ENCODE measurements at regions not wholly inside any gene's neighbourhood (a gene's known extent, or its start where the extent isn't known, plus 50 kb on each side); places are given as distances from the start of the nearest gene placed in this dataset.

DNA sequence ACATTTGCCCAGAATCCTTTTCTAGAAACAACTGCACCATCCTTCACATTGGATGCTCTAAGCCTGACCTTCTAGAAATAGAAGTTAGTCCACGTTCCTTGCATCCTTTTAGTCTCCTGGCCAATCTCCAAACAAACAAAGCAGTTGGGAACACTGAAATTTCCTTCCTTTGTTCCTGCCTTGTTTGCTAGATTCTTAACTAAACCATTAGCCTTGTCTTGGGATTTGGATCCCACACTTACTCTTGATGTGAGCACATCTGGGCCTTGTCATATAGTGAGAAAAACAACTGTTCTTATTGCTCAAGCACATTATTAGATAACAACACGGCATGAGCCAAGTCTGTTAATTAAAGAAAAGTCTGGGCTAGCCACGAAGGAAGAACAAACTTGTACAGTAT, 319.3 kb upstream of the GHITM start:
- no peaks in the 10 kb centered on the region for H3K9me3 ChIP-seq (ENCODE audit: control insufficient read depth in 1 of 2, insufficient read depth in 1 of 2, low read depth in 1 of 2, low read length in 2 of 2)
- TF ChIP-seq CEBPB (IDR thresholded peaks at IDR 0.05; ENCODE audit: low read depth) (no peak), POLR2A (IDR thresholded peaks at IDR 0.05; ENCODE audit: borderline replicate concordance, extremely low read depth, insufficient read depth, insufficient read length) (no peak)
- no peaks in the 10 kb centered on the region for H3K79me2 ChIP-seq (ENCODE audit: insufficient read depth, low read length)
- H3K4me2 ChIP-seq (ENCODE audit: low read length): no peak overlapping the region
- no TSS peak for BruUV-seq (replicated peaks)
- no peak overlapping the region for H3K4me3 ChIP-seq (replicated peaks in 1 of 2; ENCODE audit: low read depth in 1 of 2, low read length in 2 of 2)
- ChIA-PET POLR2A (no interaction called here), CTCF (no interaction called here), RAD21 (ENCODE audit: low non-redundant PET in 1 of 2, low total read pairs in 2 of 2, uncharacterized antibody in 2 of 2, unreplicated experiment in 2 of 2) (no interaction called here)
- ATAC-seq (no peak), DNase-seq (ENCODE audit: low read depth, low spot score) (no peak)
- H3K4me1 ChIP-seq (ENCODE audit: control insufficient read depth in 1 of 2, insufficient read depth in 2 of 2, low read length in 2 of 2): no peaks in the 10 kb centered on the region
- intact Hi-C loops (cut with micrococcal nuclease): no loop called here
- H4K20me1 ChIP-seq (ENCODE audit: insufficient read depth): no peaks in the 10 kb centered on the region
- H3K27me3 ChIP-seq (ENCODE audit: insufficient read depth, low read length): no peaks in the 10 kb centered on the region
- no peaks in the 10 kb centered on the region for H3K36me3 ChIP-seq (ENCODE audit: control insufficient read depth in 1 of 2, insufficient read depth in 2 of 2, low read length in 2 of 2)
- no peak overlapping the region for H2AFZ ChIP-seq (ENCODE audit: low read depth, low read length, poor library complexity, severe bottlenecking)
- H3K9me2 ChIP-seq (ENCODE audit: insufficient read depth): no peaks in the 10 kb centered on the region
- H3K27ac ChIP-seq (ENCODE audit: low read depth, low read length): no peak overlapping the region
- H3K9ac ChIP-seq (ENCODE audit: low read length): no peak overlapping the region

DNA sequence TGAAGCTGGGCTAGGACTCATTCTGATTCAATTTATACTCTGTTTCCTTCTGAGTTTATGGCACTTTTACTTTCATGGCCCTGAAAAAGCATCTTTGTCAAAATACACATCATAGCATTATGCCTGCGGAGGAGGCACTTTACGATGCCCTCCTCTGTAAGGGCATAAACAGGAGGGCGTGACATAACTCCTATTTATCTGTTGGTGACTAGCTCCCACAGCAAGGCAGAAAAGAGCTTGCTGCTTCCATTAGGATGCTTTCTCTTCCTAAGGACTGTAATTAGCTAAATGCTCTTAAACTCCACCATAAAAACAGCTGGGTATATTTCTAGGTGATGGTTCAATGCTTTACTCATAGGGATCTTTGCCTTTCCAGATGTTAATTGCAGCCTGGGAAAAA, 315.2 kb upstream of the GHITM start:
- no TSS peak for BruUV-seq (replicated peaks)
- no peak overlapping the region for H3K4me2 ChIP-seq (ENCODE audit: low read length)
- no peak overlapping the region for H3K4me3 ChIP-seq (replicated peaks in 1 of 2; ENCODE audit: low read depth in 1 of 2, low read length in 2 of 2)
- ATAC-seq (no peak), DNase-seq (ENCODE audit: low read depth, low spot score) (no peak)
- H3K9me2 ChIP-seq (ENCODE audit: insufficient read depth): no peaks in the 10 kb centered on the region
- no peak overlapping the region for H3K9ac ChIP-seq (ENCODE audit: low read length)
- intact Hi-C loops (cut with micrococcal nuclease): no loop called here
- no peaks in the 10 kb centered on the region for H3K4me1 ChIP-seq (ENCODE audit: control insufficient read depth in 1 of 2, insufficient read depth in 2 of 2, low read length in 2 of 2)
- H3K27me3 ChIP-seq (ENCODE audit: insufficient read depth, low read length): no peaks in the 10 kb centered on the region
- no peaks in the 10 kb centered on the region for H3K9me3 ChIP-seq (ENCODE audit: control insufficient read depth in 1 of 2, insufficient read depth in 1 of 2, low read depth in 1 of 2, low read length in 2 of 2)
- H3K27ac ChIP-seq (ENCODE audit: low read depth, low read length): no peak overlapping the region
- TF ChIP-seq CBX3 (IDR thresholded peaks at IDR 0.05; ENCODE audit: low read depth): no peak
- no peaks in the 10 kb centered on the region for H3K36me3 ChIP-seq (ENCODE audit: control insufficient read depth in 1 of 2, insufficient read depth in 2 of 2, low read length in 2 of 2)
- no peaks in the 10 kb centered on the region for H3K79me2 ChIP-seq (ENCODE audit: insufficient read depth, low read length)
- no peaks in the 10 kb centered on the region; the same call in 1 of the 2 replicates for H4K20me1 ChIP-seq (ENCODE audit: insufficient read depth)
- ChIA-PET CTCF (no interaction called here), RAD21 (ENCODE audit: low non-redundant PET in 1 of 2, low total read pairs in 2 of 2, uncharacterized antibody in 2 of 2, unreplicated experiment in 2 of 2) (no interaction called here), POLR2A (no interaction called here)
- H2AFZ ChIP-seq (ENCODE audit: low read depth, low read length, poor library complexity, severe bottlenecking): no peak overlapping the region

DNA sequence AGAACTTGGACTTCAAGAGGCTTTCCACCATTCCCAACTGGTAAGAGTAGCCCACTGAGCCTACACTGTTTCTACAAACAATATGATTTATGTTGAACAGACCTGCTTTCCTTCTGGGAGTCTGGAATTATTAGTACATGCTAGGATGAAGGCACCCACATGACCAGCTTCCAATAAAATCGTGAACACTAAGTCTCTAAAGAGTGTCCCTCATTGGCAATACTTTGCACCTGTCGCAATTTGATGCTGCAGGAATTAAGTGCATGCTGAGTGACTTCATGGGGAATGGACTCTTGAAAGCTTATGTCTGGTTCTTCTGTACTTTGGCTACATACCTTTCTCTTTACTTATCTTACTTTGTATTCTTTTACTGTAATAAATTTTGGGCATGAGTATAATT, 305.2 kb upstream of the GHITM start:
- no peaks in the 10 kb centered on the region for H3K27me3 ChIP-seq (ENCODE audit: insufficient read depth, low read length)
- no peak overlapping the region for H2AFZ ChIP-seq (ENCODE audit: low read depth, low read length, poor library complexity, severe bottlenecking)
- TF ChIP-seq EZH2 (IDR thresholded peaks at IDR 0.05) (no peak), SRF (IDR thresholded peaks at IDR 0.05; ENCODE audit: low read depth) (no peak)
- TF ChIP-seq, protein P1, sequence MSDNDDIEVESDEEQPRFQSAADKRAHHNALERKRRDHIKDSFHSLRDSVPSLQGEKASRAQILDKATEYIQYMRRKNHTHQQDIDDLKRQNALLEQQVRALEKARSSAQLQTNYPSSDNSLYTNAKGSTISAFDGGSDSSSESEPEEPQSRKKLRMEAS (IDR thresholded peaks at IDR 0.05): no peak
- TF ChIP-seq, protein P2, sequence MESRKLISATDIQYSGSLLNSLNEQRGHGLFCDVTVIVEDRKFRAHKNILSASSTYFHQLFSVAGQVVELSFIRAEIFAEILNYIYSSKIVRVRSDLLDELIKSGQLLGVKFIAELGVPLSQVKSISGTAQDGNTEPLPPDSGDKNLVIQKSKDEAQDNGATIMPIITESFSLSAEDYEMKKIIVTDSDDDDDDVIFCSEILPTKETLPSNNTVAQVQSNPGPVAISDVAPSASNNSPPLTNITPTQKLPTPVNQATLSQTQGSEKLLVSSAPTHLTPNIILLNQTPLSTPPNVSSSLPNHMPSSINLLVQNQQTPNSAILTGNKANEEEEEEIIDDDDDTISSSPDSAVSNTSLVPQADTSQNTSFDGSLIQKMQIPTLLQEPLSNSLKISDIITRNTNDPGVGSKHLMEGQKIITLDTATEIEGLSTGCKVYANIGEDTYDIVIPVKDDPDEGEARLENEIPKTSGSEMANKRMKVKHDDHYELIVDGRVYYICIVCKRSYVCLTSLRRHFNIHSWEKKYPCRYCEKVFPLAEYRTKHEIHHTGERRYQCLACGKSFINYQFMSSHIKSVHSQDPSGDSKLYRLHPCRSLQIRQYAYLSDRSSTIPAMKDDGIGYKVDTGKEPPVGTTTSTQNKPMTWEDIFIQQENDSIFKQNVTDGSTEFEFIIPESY (IDR thresholded peaks at IDR 0.05; ENCODE audit: extremely low read depth, insufficient replicate concordance, low read length): no peak
- H3K36me3 ChIP-seq (ENCODE audit: control insufficient read depth in 1 of 2, insufficient read depth in 2 of 2, low read length in 2 of 2): no peaks in the 10 kb centered on the region
- ChIA-PET RAD21 (ENCODE audit: low non-redundant PET in 1 of 2, low total read pairs in 2 of 2, uncharacterized antibody in 2 of 2, unreplicated experiment in 2 of 2) (no interaction called here), POLR2A (no interaction called here), CTCF (no interaction called here)
- H3K9ac ChIP-seq (ENCODE audit: low read length): no peak overlapping the region
- ATAC-seq: no peak
- DNase-seq (ENCODE audit: low read depth, low spot score): no peak
- no peaks in the 10 kb centered on the region for H3K4me1 ChIP-seq (ENCODE audit: control insufficient read depth in 1 of 2, insufficient read depth in 2 of 2, low read length in 2 of 2)
- H3K79me2 ChIP-seq (ENCODE audit: insufficient read depth, low read length): no peaks in the 10 kb centered on the region
- H3K9me3 ChIP-seq (ENCODE audit: control insufficient read depth in 1 of 2, insufficient read depth in 1 of 2, low read depth in 1 of 2, low read length in 2 of 2): no peaks in the 10 kb centered on the region
- H3K4me2 ChIP-seq (ENCODE audit: low read length): no peak overlapping the region
- H3K27ac ChIP-seq (ENCODE audit: low read depth, low read length): no peak overlapping the region
- H4K20me1 ChIP-seq (ENCODE audit: insufficient read depth): no peaks in the 10 kb centered on the region
- BruUV-seq (replicated peaks): no TSS peak
- no peak overlapping the region for H3K4me3 ChIP-seq (replicated peaks in 1 of 2; ENCODE audit: low read depth in 1 of 2, low read length in 2 of 2)
- intact Hi-C loops (cut with micrococcal nuclease): no loop called here
- H3K9me2 ChIP-seq (ENCODE audit: insufficient read depth): no peaks in the 10 kb centered on the region

All from HCT116 (cell line).